Gastroesophageal sphincter (tissue), 3 donors: ENCODE measurements at regions not wholly inside any gene's neighbourhood (a gene's known extent, or its start where the extent isn't known, plus 50 kb on each side); places are given as distances from the start of the nearest gene placed in this dataset.

Experiments
- CTCF ChIP-seq, 4 experiments: fragments of 200-600 bp in 2 of 4; fragments of 450-650 bp in 2 of 4; sonication (generic) in 1 of 4; IDR thresholded peaks; one replicate each; pipeline ENCODE4 v1.5.1; 2017 to 2019; ENCODE audit warnings: antibody characterized with exemption in 4 of 4, mild to moderate bottlenecking in 2 of 4, moderate library complexity in 2 of 4
- POLR2AphosphoS5 ChIP-seq: sonication (generic); formaldehyde crosslinking; IDR thresholded peaks from one replicate; pipeline ENCODE4 v1.6.1; 2017; ENCODE audit warnings: antibody characterized with exemption

GRCh38 chr20:41696428-41696827 is 78.3 kb upstream of the CHD6 start:
- TF ChIP-seq CTCF (IDR thresholded peaks at IDR 0.05) (no peak), POLR2AphosphoS5 (no peak)
